GM13976 (cell line): ENCODE measurements at regions not wholly inside any gene's neighbourhood (a gene's known extent, or its start where the extent isn't known, plus 50 kb on each side); places are given as distances from the start of the nearest gene placed in this dataset.

Experiments used
- DNase-seq: peaks from one replicate; pipeline ENCODE4 v3.0.0; 2012; ENCODE audit warnings: low spot score
- in situ Hi-C: fragments of 300-500 bp; cut with MboI; formaldehyde crosslinking; loops from one replicate; pipeline ENCODE4 v1.12.0; 2022; ENCODE audit warnings: low sequenced_read_pairs, mixed read lengths, inconsistent platforms; ENCODE audit not compliant: unreplicated experiment
- TF ChIP-seq, protein P1 (sequence below): IDR thresholded peaks from 2 replicates; pipeline ENCODE4 v1.5.1; 2012; ENCODE audit warnings: borderline replicate concordance, mild to moderate bottlenecking; ENCODE audit not compliant: insufficient read depth; ENCODE audit errors: extremely low read depth, missing control alignments, control extremely low read depth

DNA sequence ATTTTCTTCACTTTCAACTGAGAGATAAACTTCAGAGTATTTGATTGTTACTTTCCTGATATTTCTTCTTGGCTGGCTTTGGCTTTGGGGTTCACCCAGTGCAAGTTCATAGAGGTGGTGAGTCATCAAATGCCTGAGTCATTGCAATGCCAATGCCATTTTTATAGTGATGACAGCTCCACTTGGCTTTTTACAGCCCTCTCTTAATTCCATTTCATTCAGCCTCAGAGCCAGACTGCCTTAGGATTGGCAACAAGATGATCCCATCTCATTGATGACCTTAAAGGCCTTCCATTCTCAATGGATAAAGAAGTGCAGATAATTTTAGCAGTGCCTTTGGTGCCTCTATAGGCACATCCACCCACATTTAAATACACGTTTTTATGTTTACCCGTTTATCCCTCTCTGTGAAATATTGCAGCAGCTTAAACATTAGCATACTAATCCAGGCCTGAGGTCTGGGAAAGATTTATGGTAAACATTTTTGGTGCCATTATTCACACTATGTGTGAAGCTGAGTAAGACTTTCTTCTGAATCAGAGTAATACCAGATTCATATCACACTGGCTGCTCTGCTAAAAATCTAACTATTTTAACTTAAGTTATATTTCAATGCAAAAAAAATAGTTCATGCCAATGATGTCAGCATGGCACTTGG, 88.9 kb upstream of the TYRP1 start:
- TF ChIP-seq, protein P1, sequence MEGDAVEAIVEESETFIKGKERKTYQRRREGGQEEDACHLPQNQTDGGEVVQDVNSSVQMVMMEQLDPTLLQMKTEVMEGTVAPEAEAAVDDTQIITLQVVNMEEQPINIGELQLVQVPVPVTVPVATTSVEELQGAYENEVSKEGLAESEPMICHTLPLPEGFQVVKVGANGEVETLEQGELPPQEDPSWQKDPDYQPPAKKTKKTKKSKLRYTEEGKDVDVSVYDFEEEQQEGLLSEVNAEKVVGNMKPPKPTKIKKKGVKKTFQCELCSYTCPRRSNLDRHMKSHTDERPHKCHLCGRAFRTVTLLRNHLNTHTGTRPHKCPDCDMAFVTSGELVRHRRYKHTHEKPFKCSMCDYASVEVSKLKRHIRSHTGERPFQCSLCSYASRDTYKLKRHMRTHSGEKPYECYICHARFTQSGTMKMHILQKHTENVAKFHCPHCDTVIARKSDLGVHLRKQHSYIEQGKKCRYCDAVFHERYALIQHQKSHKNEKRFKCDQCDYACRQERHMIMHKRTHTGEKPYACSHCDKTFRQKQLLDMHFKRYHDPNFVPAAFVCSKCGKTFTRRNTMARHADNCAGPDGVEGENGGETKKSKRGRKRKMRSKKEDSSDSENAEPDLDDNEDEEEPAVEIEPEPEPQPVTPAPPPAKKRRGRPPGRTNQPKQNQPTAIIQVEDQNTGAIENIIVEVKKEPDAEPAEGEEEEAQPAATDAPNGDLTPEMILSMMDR: no peak
- DNase-seq: no peak
- in situ Hi-C loops: no loop called here

DNA sequence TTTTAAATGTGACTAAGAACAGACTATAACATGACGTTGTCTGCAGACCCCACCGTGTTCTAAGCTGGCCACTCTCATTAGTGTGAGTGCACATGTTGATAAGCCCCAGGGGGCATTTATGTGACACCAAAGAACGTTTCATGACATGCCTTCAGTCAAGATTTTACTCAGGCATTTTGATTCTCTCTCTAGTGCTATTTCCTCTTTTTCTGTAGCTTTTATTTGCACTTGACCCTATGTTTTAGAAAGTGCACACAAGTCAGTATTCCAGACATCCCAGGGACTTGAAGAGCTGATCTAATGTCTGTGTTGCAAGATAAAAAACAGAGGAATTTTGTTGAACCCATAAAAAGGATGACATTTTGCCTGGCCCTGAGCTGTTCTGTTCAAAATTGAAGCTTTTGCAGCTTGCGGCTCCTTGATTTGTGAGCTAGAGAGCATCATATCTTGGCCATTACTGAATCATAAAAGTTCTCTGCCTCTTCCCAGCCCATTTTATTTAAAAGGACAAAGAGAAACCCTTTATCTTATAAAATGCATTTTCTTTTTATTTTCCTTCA, 80.9 kb upstream of the TYRP1 start:
- TF ChIP-seq, protein P1: no peak
- in situ Hi-C loops: no loop called here
- DNase-seq: no peak

- TF ChIP-seq, protein P1: no peak
- in situ Hi-C loops: no loop called here
- no peak for DNase-seq
These were observed 80.1 kb upstream of the TYRP1 start for GRCh38 chr9:12613071-12613470.

DNA sequence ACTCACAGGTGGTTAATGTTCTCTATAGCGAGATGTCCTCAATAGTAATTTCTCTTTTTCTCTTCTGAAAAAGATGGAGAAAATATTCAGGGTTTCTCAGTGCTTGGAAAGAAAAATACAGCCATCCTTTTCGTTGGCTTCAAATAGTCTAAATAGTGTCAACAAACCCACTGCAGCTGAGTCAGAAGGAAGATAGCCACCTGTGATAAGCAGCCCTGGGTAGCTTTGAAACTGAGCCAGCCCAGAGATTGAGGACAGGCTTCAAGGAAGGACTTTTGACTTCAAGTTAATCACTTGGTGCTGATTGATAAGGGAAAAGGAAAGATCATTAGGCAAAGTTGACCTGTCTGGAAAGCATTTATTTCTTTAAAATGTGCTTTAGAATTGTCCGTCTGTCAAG, 78.7 kb upstream of the TYRP1 start:
- in situ Hi-C loops: no loop called here
- TF ChIP-seq, protein P1: no peak

DNA sequence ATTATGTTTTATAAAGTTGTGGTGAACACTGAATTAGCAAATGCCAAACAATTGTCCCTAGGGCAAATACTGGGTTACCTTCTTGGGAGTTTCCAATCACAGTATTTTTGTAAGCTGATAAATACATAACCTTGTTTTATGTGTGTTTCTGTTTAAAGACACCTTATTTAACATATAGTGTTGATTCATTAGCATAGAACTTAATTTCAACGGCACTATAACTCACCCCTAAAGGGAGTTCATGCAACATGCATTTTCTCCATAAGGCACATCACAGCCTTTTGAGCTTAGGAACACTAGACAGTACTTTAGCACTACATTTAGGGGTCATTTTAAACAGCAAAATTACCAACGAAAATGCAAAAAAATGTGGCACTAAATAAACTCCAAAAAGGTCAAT, 74.2 kb upstream of the TYRP1 start:
- in situ Hi-C loops: no loop called here
- no peak for DNase-seq
- TF ChIP-seq, protein P1: no peak

More for the DNA sequence above, 78.7 kb upstream of the TYRP1 start:
- no peak for DNase-seq

- in situ Hi-C loops: no loop called here
- TF ChIP-seq, protein P1: no peak
- no peak for DNase-seq
These were observed 67.3 kb upstream of the TYRP1 start for GRCh38 chr9:12625844-12626243.
